ENCODE measurements at regions not wholly inside any gene's neighbourhood (a gene's known extent, or its start where the extent isn't known, plus 50 kb on each side); places are given as distances from the start of the nearest gene placed in this dataset.

- no peak for TF ChIP-seq CTCF (conservative IDR thresholded peaks at IDR 0.05 in 1 of 2, IDR thresholded peaks at IDR 0.05 in 1 of 2; ENCODE audit: extremely low read depth in 1 of 2, insufficient read depth in 1 of 2, low read depth in 1 of 2, low read length in 2 of 2)
- no peak for TF ChIP-seq EZH2 (IDR thresholded peaks at IDR 0.05; ENCODE audit: borderline replicate concordance, low read length)
These were observed 1396.3 kb upstream of the CELF4 start for GRCh38 chr18:38961880-38962279.
